GM23338 (cell line): ENCODE measurements at regions not wholly inside any gene's neighbourhood (a gene's known extent, or its start where the extent isn't known, plus 50 kb on each side); places are given as distances from the start of the nearest gene placed in this dataset.

Experiments
- ATAC-seq: fragments of 200-7000 bp; cut with Tn5 transposase; 3 replicates; pipeline ENCODE4 v1.9.1; 2020
- DNase-seq: peaks from one replicate; pipeline ENCODE4 v3.0.0-alpha.2; 2015; ENCODE audit warnings: low spot score
- H2AFZ ChIP-seq: fragments of 200-600 bp; sonication (generic); 2 replicates; pipeline ENCODE4 v1.8.0; 2016; ENCODE audit warnings: antibody characterized with exemption, mild to moderate bottlenecking, moderate library complexity
- H3F3A ChIP-seq: fragments of 200-600 bp; sonication (generic); replicated peaks from 2 replicates; pipeline ENCODE4 v1.8.0; 2017; ENCODE audit warnings: antibody characterized with exemption, mixed run types, low read depth
- H3K27ac ChIP-seq: fragments of 200-600 bp; sonication (generic); 2 replicates; pipeline ENCODE4 v1.6.1; 2016; ENCODE audit warnings: low read depth
- H3K27me3 ChIP-seq: fragments of 200-600 bp; sonication (generic); 2 replicates; pipeline ENCODE4 v1.8.0; 2016; ENCODE audit warnings: mild to moderate bottlenecking, mixed run types, moderate library complexity; ENCODE audit not compliant: insufficient read depth
- H3K36me3 ChIP-seq: fragments of 200-600 bp; sonication (generic); 2 replicates; pipeline ENCODE4 v1.8.0; 2016; ENCODE audit warnings: mild to moderate bottlenecking; ENCODE audit not compliant: insufficient read depth
- H3K4me1 ChIP-seq: fragments of 200-600 bp; sonication (generic); 2 replicates; pipeline ENCODE4 v1.8.0; 2016; ENCODE audit warnings: mild to moderate bottlenecking, moderate library complexity; ENCODE audit not compliant: insufficient read depth
- H3K4me2 ChIP-seq: fragments of 200-600 bp; sonication (generic); 2 replicates; pipeline ENCODE4 v1.7.1; 2017; ENCODE audit warnings: mixed run types
- H3K4me3 ChIP-seq: fragments of 200-600 bp; sonication (generic); 2 replicates; pipeline ENCODE4 v1.6.1; 2016; ENCODE audit warnings: mixed run types
- H3K79me2 ChIP-seq: fragments of 200-600 bp; sonication (generic); replicated peaks from 2 replicates; pipeline ENCODE4 v1.8.0; 2017; ENCODE audit warnings: mild to moderate bottlenecking; ENCODE audit not compliant: insufficient read depth
- H3K9me2 ChIP-seq: fragments of 200-600 bp; sonication (generic); 2 replicates; pipeline ENCODE4 v1.8.0; 2017; ENCODE audit not compliant: insufficient read depth
- H4K20me1 ChIP-seq: fragments of 200-600 bp; sonication (generic); replicated peaks from 2 replicates; pipeline ENCODE4 v1.8.0; 2017; ENCODE audit warnings: mild to moderate bottlenecking; ENCODE audit not compliant: insufficient read depth
- H3K27ac Mint-ChIP-seq: 2 replicates; pipeline ENCODE4 v1.8.0; 2020; ENCODE audit warnings: inconsistent platforms, mild to moderate bottlenecking, moderate library complexity, mixed read lengths
- H3K27me3 Mint-ChIP-seq: 3 replicates; pipeline ENCODE4 v1.8.0; 2022; ENCODE audit warnings: low read depth, mild to moderate bottlenecking, moderate library complexity, mixed read lengths, inconsistent platforms; ENCODE audit not compliant: insufficient read depth, poor library complexity
- H3K36me3 Mint-ChIP-seq: 3 replicates; pipeline ENCODE4 v1.8.0; 2021; ENCODE audit warnings: low read depth, mild to moderate bottlenecking, inconsistent platforms, moderate library complexity, mixed read lengths
- H3K4me1 Mint-ChIP-seq: 3 replicates; pipeline ENCODE4 v1.8.0; 2020; ENCODE audit warnings: mild to moderate bottlenecking, inconsistent platforms, mixed read lengths
- H3K4me3 Mint-ChIP-seq: 3 replicates; pipeline ENCODE4 v1.8.0; 2021; ENCODE audit warnings: moderate library complexity, mild to moderate bottlenecking, inconsistent platforms, mixed read lengths
- H3K9me3 Mint-ChIP-seq: 3 replicates; pipeline ENCODE4 v1.8.0; 2020; ENCODE audit warnings: moderate library complexity, mild to moderate bottlenecking, inconsistent platforms, mixed read lengths
- CREB1 ChIP-seq: fragments of 250-450 bp; sonication (Bioruptor Pico); IDR thresholded peaks from 2 replicates; pipeline ENCODE4 v1.5.0; 2020; ENCODE audit warnings: low read depth, mild to moderate bottlenecking, moderate library complexity
- EZH2 ChIP-seq: fragments of 200-600 bp; sonication (generic); IDR thresholded peaks from one replicate; pipeline ENCODE4 v1.8.0; 2017; ENCODE audit warnings: antibody characterized with exemption, mild to moderate bottlenecking, low read depth; ENCODE audit not compliant: unreplicated experiment
- JUNB ChIP-seq: IDR thresholded peaks from one replicate; pipeline ENCODE4 v1.6.1; 2016; ENCODE audit warnings: antibody characterized with exemption; ENCODE audit not compliant: unreplicated experiment
- NANOG ChIP-seq: IDR thresholded peaks from 2 replicates; pipeline ENCODE4 v1.6.1; 2016; ENCODE audit warnings: antibody characterized with exemption, borderline replicate concordance
- STAT1 ChIP-seq: IDR thresholded peaks from one replicate; pipeline ENCODE4 v1.6.1; 2016; ENCODE audit warnings: antibody characterized with exemption; ENCODE audit not compliant: unreplicated experiment
- ZNF114 ChIP-seq: fragments of 250-450 bp; sonication (Bioruptor Pico); IDR thresholded peaks from 2 replicates; pipeline ENCODE4 v1.5.0; 2020; ENCODE audit warnings: mild to moderate bottlenecking, moderate library complexity
- TF ChIP-seq, protein P1 (sequence below): fragments of 250-450 bp; sonication (Bioruptor Pico); IDR thresholded peaks from 2 replicates; pipeline ENCODE4 v1.5.0; 2020; ENCODE audit warnings: mild to moderate bottlenecking, moderate library complexity
- TF ChIP-seq, protein P2 (sequence below): IDR thresholded peaks from one replicate; pipeline ENCODE4 v1.6.1; 2018; ENCODE audit warnings: antibody characterized with exemption; ENCODE audit not compliant: unreplicated experiment
- TF ChIP-seq, protein P3 (sequence below): IDR thresholded peaks from 2 replicates; pipeline ENCODE4 v1.6.1; 2016; ENCODE audit warnings: antibody characterized with exemption

DNA sequence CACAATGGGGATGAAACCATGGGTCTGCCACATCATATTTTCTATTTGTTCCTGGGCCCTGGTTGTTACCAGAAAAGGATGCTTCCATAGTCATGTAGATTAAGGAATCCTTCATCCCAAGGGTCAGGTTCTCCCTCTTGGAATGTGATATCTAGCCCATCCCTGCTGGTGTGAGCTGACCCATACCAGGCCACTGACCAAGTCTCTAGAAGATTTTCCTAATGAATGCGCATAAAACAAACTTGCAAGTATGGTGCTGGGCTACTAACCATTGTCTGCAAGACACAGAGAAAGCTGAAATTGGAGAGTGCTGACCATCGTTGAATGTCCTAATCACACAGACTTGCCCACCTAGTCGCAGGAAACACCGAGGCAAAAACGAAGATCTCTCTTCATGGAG lies 972.6 kb downstream of the EFNA5 start (continued):
- TF ChIP-seq, protein P1, sequence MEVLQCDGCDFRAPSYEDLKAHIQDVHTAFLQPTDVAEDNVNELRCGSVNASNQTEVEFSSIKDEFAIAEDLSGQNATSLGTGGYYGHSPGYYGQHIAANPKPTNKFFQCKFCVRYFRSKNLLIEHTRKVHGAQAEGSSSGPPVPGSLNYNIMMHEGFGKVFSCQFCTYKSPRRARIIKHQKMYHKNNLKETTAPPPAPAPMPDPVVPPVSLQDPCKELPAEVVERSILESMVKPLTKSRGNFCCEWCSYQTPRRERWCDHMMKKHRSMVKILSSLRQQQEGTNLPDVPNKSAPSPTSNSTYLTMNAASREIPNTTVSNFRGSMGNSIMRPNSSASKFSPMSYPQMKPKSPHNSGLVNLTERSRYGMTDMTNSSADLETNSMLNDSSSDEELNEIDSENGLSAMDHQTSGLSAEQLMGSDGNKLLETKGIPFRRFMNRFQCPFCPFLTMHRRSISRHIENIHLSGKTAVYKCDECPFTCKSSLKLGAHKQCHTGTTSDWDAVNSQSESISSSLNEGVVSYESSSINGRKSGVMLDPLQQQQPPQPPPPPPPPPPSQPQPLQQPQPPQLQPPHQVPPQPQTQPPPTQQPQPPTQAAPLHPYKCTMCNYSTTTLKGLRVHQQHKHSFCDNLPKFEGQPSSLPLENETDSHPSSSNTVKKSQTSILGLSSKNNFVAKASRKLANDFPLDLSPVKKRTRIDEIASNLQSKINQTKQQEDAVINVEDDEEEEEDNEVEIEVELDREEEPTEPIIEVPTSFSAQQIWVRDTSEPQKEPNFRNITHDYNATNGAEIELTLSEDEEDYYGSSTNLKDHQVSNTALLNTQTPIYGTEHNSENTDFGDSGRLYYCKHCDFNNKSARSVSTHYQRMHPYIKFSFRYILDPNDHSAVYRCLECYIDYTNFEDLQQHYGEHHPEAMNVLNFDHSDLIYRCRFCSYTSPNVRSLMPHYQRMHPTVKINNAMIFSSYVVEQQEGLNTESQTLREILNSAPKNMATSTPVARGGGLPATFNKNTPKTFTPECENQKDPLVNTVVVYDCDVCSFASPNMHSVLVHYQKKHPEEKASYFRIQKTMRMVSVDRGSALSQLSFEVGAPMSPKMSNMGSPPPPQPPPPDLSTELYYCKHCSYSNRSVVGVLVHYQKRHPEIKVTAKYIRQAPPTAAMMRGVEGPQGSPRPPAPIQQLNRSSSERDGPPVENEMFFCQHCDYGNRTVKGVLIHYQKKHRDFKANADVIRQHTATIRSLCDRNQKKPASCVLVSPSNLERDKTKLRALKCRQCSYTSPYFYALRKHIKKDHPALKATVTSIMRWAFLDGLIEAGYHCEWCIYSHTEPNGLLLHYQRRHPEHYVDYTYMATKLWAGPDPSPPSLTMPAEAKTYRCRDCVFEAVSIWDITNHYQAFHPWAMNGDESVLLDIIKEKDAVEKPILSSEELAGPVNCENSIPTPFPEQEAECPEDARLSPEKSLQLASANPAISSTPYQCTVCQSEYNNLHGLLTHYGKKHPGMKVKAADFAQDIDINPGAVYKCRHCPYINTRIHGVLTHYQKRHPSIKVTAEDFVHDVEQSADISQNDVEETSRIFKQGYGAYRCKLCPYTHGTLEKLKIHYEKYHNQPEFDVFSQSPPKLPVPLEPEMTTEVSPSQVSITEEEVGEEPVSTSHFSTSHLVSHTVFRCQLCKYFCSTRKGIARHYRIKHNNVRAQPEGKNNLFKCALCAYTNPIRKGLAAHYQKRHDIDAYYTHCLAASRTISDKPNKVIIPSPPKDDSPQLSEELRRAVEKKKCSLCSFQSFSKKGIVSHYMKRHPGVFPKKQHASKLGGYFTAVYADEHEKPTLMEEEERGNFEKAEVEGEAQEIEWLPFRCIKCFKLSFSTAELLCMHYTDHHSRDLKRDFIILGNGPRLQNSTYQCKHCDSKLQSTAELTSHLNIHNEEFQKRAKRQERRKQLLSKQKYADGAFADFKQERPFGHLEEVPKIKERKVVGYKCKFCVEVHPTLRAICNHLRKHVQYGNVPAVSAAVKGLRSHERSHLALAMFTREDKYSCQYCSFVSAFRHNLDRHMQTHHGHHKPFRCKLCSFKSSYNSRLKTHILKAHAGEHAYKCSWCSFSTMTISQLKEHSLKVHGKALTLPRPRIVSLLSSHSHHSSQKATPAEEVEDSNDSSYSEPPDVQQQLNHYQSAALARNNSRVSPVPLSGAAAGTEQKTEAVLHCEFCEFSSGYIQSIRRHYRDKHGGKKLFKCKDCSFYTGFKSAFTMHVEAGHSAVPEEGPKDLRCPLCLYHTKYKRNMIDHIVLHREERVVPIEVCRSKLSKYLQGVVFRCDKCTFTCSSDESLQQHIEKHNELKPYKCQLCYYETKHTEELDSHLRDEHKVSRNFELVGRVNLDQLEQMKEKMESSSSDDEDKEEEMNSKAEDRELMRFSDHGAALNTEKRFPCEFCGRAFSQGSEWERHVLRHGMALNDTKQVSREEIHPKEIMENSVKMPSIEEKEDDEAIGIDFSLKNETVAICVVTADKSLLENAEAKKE (CRISPR knock-in tag): no peak
- TF ChIP-seq, protein P2, sequence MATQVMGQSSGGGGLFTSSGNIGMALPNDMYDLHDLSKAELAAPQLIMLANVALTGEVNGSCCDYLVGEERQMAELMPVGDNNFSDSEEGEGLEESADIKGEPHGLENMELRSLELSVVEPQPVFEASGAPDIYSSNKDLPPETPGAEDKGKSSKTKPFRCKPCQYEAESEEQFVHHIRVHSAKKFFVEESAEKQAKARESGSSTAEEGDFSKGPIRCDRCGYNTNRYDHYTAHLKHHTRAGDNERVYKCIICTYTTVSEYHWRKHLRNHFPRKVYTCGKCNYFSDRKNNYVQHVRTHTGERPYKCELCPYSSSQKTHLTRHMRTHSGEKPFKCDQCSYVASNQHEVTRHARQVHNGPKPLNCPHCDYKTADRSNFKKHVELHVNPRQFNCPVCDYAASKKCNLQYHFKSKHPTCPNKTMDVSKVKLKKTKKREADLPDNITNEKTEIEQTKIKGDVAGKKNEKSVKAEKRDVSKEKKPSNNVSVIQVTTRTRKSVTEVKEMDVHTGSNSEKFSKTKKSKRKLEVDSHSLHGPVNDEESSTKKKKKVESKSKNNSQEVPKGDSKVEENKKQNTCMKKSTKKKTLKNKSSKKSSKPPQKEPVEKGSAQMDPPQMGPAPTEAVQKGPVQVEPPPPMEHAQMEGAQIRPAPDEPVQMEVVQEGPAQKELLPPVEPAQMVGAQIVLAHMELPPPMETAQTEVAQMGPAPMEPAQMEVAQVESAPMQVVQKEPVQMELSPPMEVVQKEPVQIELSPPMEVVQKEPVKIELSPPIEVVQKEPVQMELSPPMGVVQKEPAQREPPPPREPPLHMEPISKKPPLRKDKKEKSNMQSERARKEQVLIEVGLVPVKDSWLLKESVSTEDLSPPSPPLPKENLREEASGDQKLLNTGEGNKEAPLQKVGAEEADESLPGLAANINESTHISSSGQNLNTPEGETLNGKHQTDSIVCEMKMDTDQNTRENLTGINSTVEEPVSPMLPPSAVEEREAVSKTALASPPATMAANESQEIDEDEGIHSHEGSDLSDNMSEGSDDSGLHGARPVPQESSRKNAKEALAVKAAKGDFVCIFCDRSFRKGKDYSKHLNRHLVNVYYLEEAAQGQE: no peak

DNA sequence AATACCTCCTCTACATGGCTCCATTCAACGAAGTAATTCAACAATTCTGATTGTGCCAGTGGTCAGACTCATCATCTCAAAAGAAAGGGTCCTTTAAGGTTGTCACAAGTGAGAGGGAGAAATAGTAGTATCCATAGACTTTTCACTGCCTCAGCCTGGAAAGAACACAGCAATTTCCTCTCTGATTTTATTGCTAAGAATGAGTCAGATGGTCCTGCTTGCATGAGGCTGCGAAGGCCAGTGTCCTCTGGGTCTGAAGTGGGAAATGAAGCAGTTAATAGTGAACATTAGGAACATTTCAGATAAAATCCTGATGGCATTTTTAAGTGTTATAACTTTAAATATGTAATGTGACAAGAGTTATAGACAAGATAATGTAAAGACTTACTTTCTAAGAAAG lies 979.0 kb downstream of the EFNA5 start:
- no peak for ATAC-seq
- Mint-ChIP-seq H3K27ac (no peak overlapping the region), H3K9me3 (peaks cover 3% of the 10 kb centered on the region; the same call in 1 of the 3 replicates), H3K36me3 (no peaks in the 10 kb centered on the region), H3K4me1 (no peaks in the 10 kb centered on the region), H3K27me3 (no peaks in the 10 kb centered on the region), H3K4me3 (no peak overlapping the region)
- H3K4me3 ChIP-seq: no peak overlapping the region
- H4K20me1 ChIP-seq: no peaks in the 10 kb centered on the region
- H3K4me2 ChIP-seq: no peak overlapping the region
- no peaks in the 10 kb centered on the region for H3K27me3 ChIP-seq
- no peaks in the 10 kb centered on the region for H3K9me2 ChIP-seq
- no peaks in the 10 kb centered on the region for H3K4me1 ChIP-seq
- H3K27ac ChIP-seq: no peak overlapping the region
- no peaks in the 10 kb centered on the region for H3F3A ChIP-seq
- H3K36me3 ChIP-seq: no peaks in the 10 kb centered on the region
- no peak overlapping the region for H2AFZ ChIP-seq
- DNase-seq: no peak
- H3K79me2 ChIP-seq: no peaks in the 10 kb centered on the region
- TF ChIP-seq JUNB (no peak), CREB1 (CRISPR knock-in tag) (no peak), EZH2 (no peak), NANOG (no peak), ZNF114 (no peak), STAT1 (no peak)
- TF ChIP-seq, protein P3, sequence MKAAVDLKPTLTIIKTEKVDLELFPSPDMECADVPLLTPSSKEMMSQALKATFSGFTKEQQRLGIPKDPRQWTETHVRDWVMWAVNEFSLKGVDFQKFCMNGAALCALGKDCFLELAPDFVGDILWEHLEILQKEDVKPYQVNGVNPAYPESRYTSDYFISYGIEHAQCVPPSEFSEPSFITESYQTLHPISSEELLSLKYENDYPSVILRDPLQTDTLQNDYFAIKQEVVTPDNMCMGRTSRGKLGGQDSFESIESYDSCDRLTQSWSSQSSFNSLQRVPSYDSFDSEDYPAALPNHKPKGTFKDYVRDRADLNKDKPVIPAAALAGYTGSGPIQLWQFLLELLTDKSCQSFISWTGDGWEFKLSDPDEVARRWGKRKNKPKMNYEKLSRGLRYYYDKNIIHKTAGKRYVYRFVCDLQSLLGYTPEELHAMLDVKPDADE: no peak
- TF ChIP-seq, protein P2: no peak
